ENCODE measurements at regions not wholly inside any gene's neighbourhood (a gene's known extent, or its start where the extent isn't known, plus 50 kb on each side); places are given as distances from the start of the nearest gene placed in this dataset.

GRCh38 chrX:147850875-147851274, 60.8 kb upstream of the FMR1 start:
- no peak for DNase-seq
- Mint-ChIP-seq H3K27ac (no peak overlapping the region), H3K36me3 (ENCODE audit: low read depth) (no peaks in the 10 kb centered on the region), H3K4me1 (ENCODE audit: low read depth) (no peaks in the 10 kb centered on the region), H3K4me3 (no peak overlapping the region), H3K27me3 (peaks cover 5% of the 10 kb centered on the region), H3K9me3 (no peaks in the 10 kb centered on the region)
- Histone ChIP-seq H3K9me3 (ENCODE audit: control insufficient read depth in 1 of 2, insufficient read depth in 1 of 2, low read length in 2 of 2) (no peaks in the 10 kb centered on the region), H3K27me3 (ENCODE audit: control insufficient read depth in 1 of 2, insufficient read depth in 2 of 2, low read length in 2 of 2) (no peaks in the 10 kb centered on the region), H3K4me3 (ENCODE audit: low read length) (no peak overlapping the region), H3K4me1 (ENCODE audit: insufficient read depth, low read length) (no peaks in the 10 kb centered on the region), H3K36me3 (ENCODE audit: insufficient read depth, low read length) (no peaks in the 10 kb centered on the region), H3K27ac (ENCODE audit: low read depth in 1 of 2, low read length in 2 of 2) (no peak overlapping the region)
- POLR2A ChIA-PET, result no interaction called here
- intact Hi-C loops (cut with DNase I, micrococcal nuclease), result no loop called here
- no peak for TF ChIP-seq CTCF (IDR thresholded peaks at IDR 0.05)
- CTCF ChIA-PET, result no interaction called here
- no peak for ATAC-seq (ENCODE audit: poor library complexity)

GRCh38 chrX:147853701-147854100, 58.0 kb upstream of the FMR1 start:
- POLR2A ChIA-PET, result no interaction called here
- ATAC-seq (ENCODE audit: poor library complexity), result no peak
- no peaks in the 10 kb centered on the region for H3K36me3 Mint-ChIP-seq (ENCODE audit: low read depth)

GRCh38 chrX:147859666-147860065, 52.1 kb upstream of the FMR1 start:
- no peak overlapping the region for H3K4me3 Mint-ChIP-seq
- no peak overlapping the region for H3K27ac Mint-ChIP-seq
- H3K9me3 Mint-ChIP-seq, result no peaks in the 10 kb centered on the region
- no peaks in the 10 kb centered on the region for H3K36me3 Mint-ChIP-seq (ENCODE audit: low read depth)
- DNase-seq (no peak), ATAC-seq (ENCODE audit: poor library complexity) (no peak)
- ChIA-PET CTCF (no interaction called here), POLR2A (no interaction called here)
- no peaks in the 10 kb centered on the region for H3K27me3 Mint-ChIP-seq
- Histone ChIP-seq H3K27me3 (ENCODE audit: control insufficient read depth in 1 of 2, insufficient read depth in 2 of 2, low read length in 2 of 2) (no peaks in the 10 kb centered on the region), H3K4me3 (ENCODE audit: low read length) (no peak overlapping the region), H3K4me1 (ENCODE audit: insufficient read depth, low read length) (no peaks in the 10 kb centered on the region), H3K9me3 (ENCODE audit: control insufficient read depth in 1 of 2, insufficient read depth in 1 of 2, low read length in 2 of 2) (no peaks in the 10 kb centered on the region), H3K27ac (ENCODE audit: low read depth in 1 of 2, low read length in 2 of 2) (no peak overlapping the region), H3K36me3 (ENCODE audit: insufficient read depth, low read length) (no peaks in the 10 kb centered on the region)
- intact Hi-C loops (cut with DNase I, micrococcal nuclease), result no loop called here
- H3K4me1 Mint-ChIP-seq (ENCODE audit: low read depth), result no peaks in the 10 kb centered on the region
- TF ChIP-seq CTCF (IDR thresholded peaks at IDR 0.05), result no peak

More at GRCh38 chrX:147853701-147854100, 58.0 kb upstream of the FMR1 start:
- H3K36me3 ChIP-seq (ENCODE audit: insufficient read depth, low read length), result no peaks in the 10 kb centered on the region
- intact Hi-C loops (cut with DNase I, micrococcal nuclease), result no loop called here
- no peaks in the 10 kb centered on the region for H3K27me3 Mint-ChIP-seq
- no peaks in the 10 kb centered on the region for H3K4me1 ChIP-seq (ENCODE audit: insufficient read depth, low read length)
- TF ChIP-seq CTCF (IDR thresholded peaks at IDR 0.05), result no peak
- H3K9me3 Mint-ChIP-seq, result no peaks in the 10 kb centered on the region
- H3K27me3 ChIP-seq (ENCODE audit: control insufficient read depth in 1 of 2, insufficient read depth in 2 of 2, low read length in 2 of 2), result no peaks in the 10 kb centered on the region
- H3K9me3 ChIP-seq (ENCODE audit: control insufficient read depth in 1 of 2, insufficient read depth in 1 of 2, low read length in 2 of 2), result no peaks in the 10 kb centered on the region
- CTCF ChIA-PET, result no interaction called here
- no peak overlapping the region for H3K4me3 Mint-ChIP-seq
- H3K4me3 ChIP-seq (ENCODE audit: low read length), result no peak overlapping the region
- DNase-seq, result no peak
- H3K4me1 Mint-ChIP-seq (ENCODE audit: low read depth), result no peaks in the 10 kb centered on the region
- no peak overlapping the region for H3K27ac Mint-ChIP-seq
- no peak overlapping the region for H3K27ac ChIP-seq (ENCODE audit: low read depth in 1 of 2, low read length in 2 of 2)
